Stimulated activated CD4-positive, alpha-beta T cell treated with anti-CD3 and anti-CD28 coated beads, Interleukin-4, amount 100 ng/mL, for 4 hours (primary cell): ENCODE measurements at regions not wholly inside any gene's neighbourhood (a gene's known extent, or its start where the extent isn't known, plus 50 kb on each side); places are given as distances from the start of the nearest gene placed in this dataset.

Experiments used
- DNase-seq, 2 experiments: peaks; one replicate each; pipeline ENCODE4 v3.0.0-alpha.2; 2020

- DNase-seq, result no peak
These were observed 232.8 kb downstream of the PIK3C3 start for GRCh38 chr18:42187611-42188380.

- no peak for DNase-seq
These were observed 235.6 kb downstream of the PIK3C3 start for GRCh38 chr18:42190643-42191042.

GRCh38 chr18:42192251-42193248 lies 237.5 kb downstream of the PIK3C3 start:
- DNase-seq, result no peak

GRCh38 chr18:42196651-42197050 lies 241.6 kb downstream of the PIK3C3 start:
- no peak for DNase-seq

GRCh38 chr18:42201137-42201536 lies 246.1 kb downstream of the PIK3C3 start:
- no peak for DNase-seq

- no peak for DNase-seq
These were observed 256.2 kb downstream of the PIK3C3 start for GRCh38 chr18:42211201-42211600.

GRCh38 chr18:42222557-42222956 lies 267.5 kb downstream of the PIK3C3 start:
- DNase-seq, result no peak

- no peak for DNase-seq
These were observed 273.5 kb downstream of the PIK3C3 start for GRCh38 chr18:42228581-42228980.

- no peak for DNase-seq
These were observed 274.5 kb downstream of the PIK3C3 start for GRCh38 chr18:42229211-42230210.

GRCh38 chr18:42230636-42231035 lies 275.6 kb downstream of the PIK3C3 start:
- DNase-seq, result no peak

- DNase-seq, result no peak
These were observed 276.2 kb downstream of the PIK3C3 start for GRCh38 chr18:42231284-42231683.

GRCh38 chr18:42231796-42232195 lies 276.8 kb downstream of the PIK3C3 start:
- no peak for DNase-seq

- no peak for DNase-seq
These were observed 278.9 kb downstream of the PIK3C3 start for GRCh38 chr18:42233908-42234307.

- no peak for DNase-seq
These were observed 287.7 kb downstream of the PIK3C3 start for GRCh38 chr18:42242758-42243157.

GRCh38 chr18:42245137-42245536 lies 290.1 kb downstream of the PIK3C3 start:
- DNase-seq, result no peak

GRCh38 chr18:42255908-42256765 lies 301.1 kb downstream of the PIK3C3 start:
- no peak for DNase-seq

- no peak for DNase-seq
These were observed 303.4 kb downstream of the PIK3C3 start for GRCh38 chr18:42258301-42258965.

GRCh38 chr18:42261731-42262130 lies 306.7 kb downstream of the PIK3C3 start:
- no peak for DNase-seq

- DNase-seq, result no peak
These were observed 309.5 kb downstream of the PIK3C3 start for GRCh38 chr18:42264497-42264896.

- no peak for DNase-seq
These were observed 313.2 kb downstream of the PIK3C3 start for GRCh38 chr18:42268186-42268725.

- no peak for DNase-seq
These were observed 313.8 kb downstream of the PIK3C3 start for GRCh38 chr18:42268798-42269197.
